Ishikawa (cell line): ENCODE measurements at regions not wholly inside any gene's neighbourhood (a gene's known extent, or its start where the extent isn't known, plus 50 kb on each side); places are given as distances from the start of the nearest gene placed in this dataset.

Experiments used
- CEBPB ChIP-seq: IDR thresholded peaks from 2 replicates; pipeline ENCODE4 v1.6.1; 2012
- CREB1 ChIP-seq: IDR thresholded peaks from 2 replicates; pipeline ENCODE4 v1.6.1; 2012; ENCODE audit warnings: low read depth
- EGR1 ChIP-seq: IDR thresholded peaks from 2 replicates; pipeline ENCODE4 v1.6.1; 2012
- EP300 ChIP-seq: IDR thresholded peaks from 2 replicates; pipeline ENCODE4 v1.6.1; 2012; ENCODE audit warnings: borderline replicate concordance
- NFIC ChIP-seq: IDR thresholded peaks from 2 replicates; pipeline ENCODE4 v1.6.1; 2012
- RAD21 ChIP-seq: IDR thresholded peaks from 2 replicates; pipeline ENCODE4 v1.6.1; 2012; ENCODE audit warnings: low read depth
- TCF12 ChIP-seq: IDR thresholded peaks from 2 replicates; pipeline ENCODE4 v1.6.1; 2012; ENCODE audit warnings: low read depth
- YY1 ChIP-seq: IDR thresholded peaks from 2 replicates; pipeline ENCODE4 v1.6.1; 2012; ENCODE audit warnings: low read depth
- ZBTB7A ChIP-seq: IDR thresholded peaks from 2 replicates; pipeline ENCODE4 v1.6.1; 2012; ENCODE audit warnings: low read depth
- TF ChIP-seq, protein P1 (sequence below): IDR thresholded peaks from 2 replicates; pipeline ENCODE4 v1.6.1; 2012; ENCODE audit warnings: low read depth, mild to moderate bottlenecking
- TF ChIP-seq, protein P2 (sequence below): IDR thresholded peaks from 2 replicates; pipeline ENCODE4 v1.6.1; 2012

DNA sequence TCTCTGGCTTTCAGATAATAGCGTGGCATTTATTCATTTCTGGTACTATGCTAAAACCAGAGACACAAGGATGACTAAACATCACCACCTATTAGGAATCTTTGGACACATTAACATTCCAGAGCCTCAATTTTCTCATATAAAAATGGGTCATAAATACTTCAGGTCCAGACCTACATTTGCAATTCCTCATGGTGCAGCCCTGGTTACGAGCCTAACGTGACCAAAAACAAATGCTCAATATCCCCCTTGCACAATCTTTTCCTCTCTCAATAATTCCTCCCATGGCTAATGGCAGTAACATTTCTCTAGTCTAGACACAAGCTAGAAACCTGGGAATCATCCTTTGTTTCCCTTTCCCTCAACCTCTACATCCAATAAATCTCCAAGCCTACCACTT lies 112.8 kb upstream of the NABP1 start:
- no peak for TF ChIP-seq CEBPB
- no peak for TF ChIP-seq ZBTB7A
- no peak for TF ChIP-seq YY1
- no peak for TF ChIP-seq TCF12
- TF ChIP-seq CREB1 = no peak
- no peak for TF ChIP-seq EP300
- TF ChIP-seq, protein P1, sequence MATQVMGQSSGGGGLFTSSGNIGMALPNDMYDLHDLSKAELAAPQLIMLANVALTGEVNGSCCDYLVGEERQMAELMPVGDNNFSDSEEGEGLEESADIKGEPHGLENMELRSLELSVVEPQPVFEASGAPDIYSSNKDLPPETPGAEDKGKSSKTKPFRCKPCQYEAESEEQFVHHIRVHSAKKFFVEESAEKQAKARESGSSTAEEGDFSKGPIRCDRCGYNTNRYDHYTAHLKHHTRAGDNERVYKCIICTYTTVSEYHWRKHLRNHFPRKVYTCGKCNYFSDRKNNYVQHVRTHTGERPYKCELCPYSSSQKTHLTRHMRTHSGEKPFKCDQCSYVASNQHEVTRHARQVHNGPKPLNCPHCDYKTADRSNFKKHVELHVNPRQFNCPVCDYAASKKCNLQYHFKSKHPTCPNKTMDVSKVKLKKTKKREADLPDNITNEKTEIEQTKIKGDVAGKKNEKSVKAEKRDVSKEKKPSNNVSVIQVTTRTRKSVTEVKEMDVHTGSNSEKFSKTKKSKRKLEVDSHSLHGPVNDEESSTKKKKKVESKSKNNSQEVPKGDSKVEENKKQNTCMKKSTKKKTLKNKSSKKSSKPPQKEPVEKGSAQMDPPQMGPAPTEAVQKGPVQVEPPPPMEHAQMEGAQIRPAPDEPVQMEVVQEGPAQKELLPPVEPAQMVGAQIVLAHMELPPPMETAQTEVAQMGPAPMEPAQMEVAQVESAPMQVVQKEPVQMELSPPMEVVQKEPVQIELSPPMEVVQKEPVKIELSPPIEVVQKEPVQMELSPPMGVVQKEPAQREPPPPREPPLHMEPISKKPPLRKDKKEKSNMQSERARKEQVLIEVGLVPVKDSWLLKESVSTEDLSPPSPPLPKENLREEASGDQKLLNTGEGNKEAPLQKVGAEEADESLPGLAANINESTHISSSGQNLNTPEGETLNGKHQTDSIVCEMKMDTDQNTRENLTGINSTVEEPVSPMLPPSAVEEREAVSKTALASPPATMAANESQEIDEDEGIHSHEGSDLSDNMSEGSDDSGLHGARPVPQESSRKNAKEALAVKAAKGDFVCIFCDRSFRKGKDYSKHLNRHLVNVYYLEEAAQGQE = no peak
- TF ChIP-seq, protein P2, sequence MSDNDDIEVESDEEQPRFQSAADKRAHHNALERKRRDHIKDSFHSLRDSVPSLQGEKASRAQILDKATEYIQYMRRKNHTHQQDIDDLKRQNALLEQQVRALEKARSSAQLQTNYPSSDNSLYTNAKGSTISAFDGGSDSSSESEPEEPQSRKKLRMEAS = no peak
- no peak for TF ChIP-seq NFIC
- TF ChIP-seq RAD21 = no peak
- TF ChIP-seq EGR1 = no peak
